Esophagus muscularis mucosa (tissue), 4 donors: ENCODE measurements at regions not wholly inside any gene's neighbourhood (a gene's known extent, or its start where the extent isn't known, plus 50 kb on each side); places are given as distances from the start of the nearest gene placed in this dataset.

Experiments used
- DNase-seq: peaks from one replicate; pipeline ENCODE4 v3.0.0-alpha.2; 2017; ENCODE audit errors: extremely low spot score
- H3K27ac ChIP-seq, 4 donors: fragments of 200-600 bp; sonication (generic); replicated peaks in 1 of 4; 1 replicate in 3 of 4; 2 replicates in 1 of 4; pipeline ENCODE4 v1.5.1; 2016 to 2019; ENCODE audit warnings: mild to moderate bottlenecking in 1 of 4
- H3K27me3 ChIP-seq, 4 donors: fragments of 200-600 bp; sonication (generic); one replicate each; pipeline versions ENCODE4 v1.5.1 to v1.6.0; 2016 to 2019
- H3K36me3 ChIP-seq, 4 donors: fragments of 200-600 bp; sonication (generic); one replicate each; pipeline ENCODE4 v1.5.1; 2016 to 2019
- H3K4me1 ChIP-seq, 4 donors: fragments of 200-600 bp; sonication (generic); one replicate each; pipeline ENCODE4 v1.5.1; 2016 to 2019
- H3K4me3 ChIP-seq, 4 donors: fragments of 200-600 bp; sonication (generic); 1 replicate in 2 of 4; 2 replicates in 2 of 4; pipeline ENCODE4 v1.5.1; 2016 to 2019; ENCODE audit warnings: mild to moderate bottlenecking in 4 of 4, moderate library complexity in 1 of 4
- H3K9me3 ChIP-seq, 4 donors: fragments of 200-600 bp; sonication (generic); 1 replicate in 3 of 4; 2 replicates in 1 of 4; pipeline ENCODE4 v1.5.1; 2016 to 2019
- EP300 ChIP-seq: sonication (generic); formaldehyde crosslinking; IDR thresholded peaks from one replicate; pipeline ENCODE4 v1.6.1; 2017; ENCODE audit warnings: antibody characterized with exemption
- POLR2A ChIP-seq: fragments of 450-650 bp; IDR thresholded peaks from one replicate; pipeline ENCODE4 v1.6.1; 2017; ENCODE audit warnings: antibody characterized with exemption, moderate library complexity, mild to moderate bottlenecking, low read depth
- POLR2AphosphoS5 ChIP-seq, 2 donors: sonication (generic); formaldehyde crosslinking; IDR thresholded peaks; one replicate each; pipeline ENCODE4 v1.6.1; 2017; ENCODE audit warnings: antibody characterized with exemption in 2 of 2
- WGBS: methylation state at CpG from one replicate; pipeline ENCODE4 v1.1.5; 2018; 5-methylcytosine and 5-hydroxymethylcytosine counted together
- intact Hi-C: fragments of 100-400 bp; cut with DNase I; formaldehyde crosslinking; loops from one replicate; pipeline ENCODE4 v1.15.1; 2023
- TF ChIP-seq, protein P1 (sequence below), 3 experiments: fragments of 200-600 bp in 2 of 3; fragments of 450-650 bp in 1 of 3; sonication (generic) in 2 of 3; IDR thresholded peaks; one replicate each; pipeline ENCODE4 v1.5.1; 2017 to 2019; ENCODE audit warnings: antibody characterized with exemption in 3 of 3, mild to moderate bottlenecking in 2 of 3, moderate library complexity in 1 of 3

DNA sequence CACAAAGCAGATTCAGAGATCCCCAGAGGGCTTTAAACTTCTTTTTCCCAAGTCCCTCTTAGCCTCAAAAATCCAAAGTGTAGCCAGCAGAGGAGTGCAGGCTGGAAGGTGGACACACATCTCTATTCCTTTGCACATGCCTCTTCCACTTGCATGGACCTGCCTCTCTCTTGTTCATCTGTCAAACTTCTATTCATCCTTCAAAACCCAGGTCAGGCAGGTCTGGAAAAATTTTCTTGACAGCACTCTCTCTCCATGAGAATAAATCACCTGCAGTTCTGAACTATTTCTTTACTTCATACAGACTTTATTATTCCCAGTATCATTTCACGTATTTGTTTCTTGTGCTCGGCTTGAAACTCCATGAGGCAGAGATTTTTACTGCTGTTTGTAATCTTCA, 127.5 kb downstream of the SS18 start:
- H3K27me3 ChIP-seq, result no peaks in the 10 kb centered on the region
- H3K4me3 ChIP-seq, result no peak overlapping the region
- H3K36me3 ChIP-seq, result no peaks in the 10 kb centered on the region
- H3K9me3 ChIP-seq, result no peaks in the 10 kb centered on the region
- no peak for DNase-seq
- 84% methylated on average over 2 of the region's 2 CpGs for WGBS
- H3K4me1 ChIP-seq, result no peaks in the 10 kb centered on the region
- intact Hi-C loops, result no loop called here
- no peak overlapping the region for H3K27ac ChIP-seq
- TF ChIP-seq POLR2A (no peak), EP300 (no peak), POLR2AphosphoS5 (IDR thresholded peaks at IDR 0.05) (no peak)
- TF ChIP-seq, protein P1, sequence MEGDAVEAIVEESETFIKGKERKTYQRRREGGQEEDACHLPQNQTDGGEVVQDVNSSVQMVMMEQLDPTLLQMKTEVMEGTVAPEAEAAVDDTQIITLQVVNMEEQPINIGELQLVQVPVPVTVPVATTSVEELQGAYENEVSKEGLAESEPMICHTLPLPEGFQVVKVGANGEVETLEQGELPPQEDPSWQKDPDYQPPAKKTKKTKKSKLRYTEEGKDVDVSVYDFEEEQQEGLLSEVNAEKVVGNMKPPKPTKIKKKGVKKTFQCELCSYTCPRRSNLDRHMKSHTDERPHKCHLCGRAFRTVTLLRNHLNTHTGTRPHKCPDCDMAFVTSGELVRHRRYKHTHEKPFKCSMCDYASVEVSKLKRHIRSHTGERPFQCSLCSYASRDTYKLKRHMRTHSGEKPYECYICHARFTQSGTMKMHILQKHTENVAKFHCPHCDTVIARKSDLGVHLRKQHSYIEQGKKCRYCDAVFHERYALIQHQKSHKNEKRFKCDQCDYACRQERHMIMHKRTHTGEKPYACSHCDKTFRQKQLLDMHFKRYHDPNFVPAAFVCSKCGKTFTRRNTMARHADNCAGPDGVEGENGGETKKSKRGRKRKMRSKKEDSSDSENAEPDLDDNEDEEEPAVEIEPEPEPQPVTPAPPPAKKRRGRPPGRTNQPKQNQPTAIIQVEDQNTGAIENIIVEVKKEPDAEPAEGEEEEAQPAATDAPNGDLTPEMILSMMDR (IDR thresholded peaks at IDR 0.05), result no peak

DNA sequence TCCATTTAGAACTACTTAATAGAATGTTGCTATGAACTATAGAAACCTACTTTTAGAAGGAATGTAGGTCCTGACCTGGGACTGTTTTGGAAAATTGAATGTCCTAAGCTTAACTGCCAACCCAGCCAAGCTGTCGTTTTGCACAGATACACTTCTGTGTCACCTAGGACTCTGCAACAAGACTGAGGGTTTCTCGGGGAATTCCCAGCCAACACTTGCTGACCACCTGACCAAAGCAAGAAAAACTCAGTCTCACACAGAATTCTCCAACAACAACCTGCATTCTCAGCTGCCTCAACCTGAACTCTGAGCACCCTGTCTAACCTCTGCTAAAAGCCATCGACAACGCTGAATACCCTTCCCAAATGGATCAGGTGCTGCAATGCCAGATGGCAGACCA, 128.2 kb downstream of the SS18 start:
- Histone ChIP-seq H3K9me3 (no peaks in the 10 kb centered on the region), H3K4me3 (no peak overlapping the region), H3K27me3 (no peaks in the 10 kb centered on the region), H3K4me1 (no peaks in the 10 kb centered on the region), H3K36me3 (no peaks in the 10 kb centered on the region), H3K27ac (no peak overlapping the region)
- WGBS, result 83% methylated on average over 4 of the region's 4 CpGs
- intact Hi-C loops, result no loop called here
- no peak for DNase-seq
- TF ChIP-seq POLR2A (no peak), EP300 (no peak), POLR2AphosphoS5 (IDR thresholded peaks at IDR 0.05) (no peak)
- TF ChIP-seq, protein P1 (IDR thresholded peaks at IDR 0.05), result no peak

DNA sequence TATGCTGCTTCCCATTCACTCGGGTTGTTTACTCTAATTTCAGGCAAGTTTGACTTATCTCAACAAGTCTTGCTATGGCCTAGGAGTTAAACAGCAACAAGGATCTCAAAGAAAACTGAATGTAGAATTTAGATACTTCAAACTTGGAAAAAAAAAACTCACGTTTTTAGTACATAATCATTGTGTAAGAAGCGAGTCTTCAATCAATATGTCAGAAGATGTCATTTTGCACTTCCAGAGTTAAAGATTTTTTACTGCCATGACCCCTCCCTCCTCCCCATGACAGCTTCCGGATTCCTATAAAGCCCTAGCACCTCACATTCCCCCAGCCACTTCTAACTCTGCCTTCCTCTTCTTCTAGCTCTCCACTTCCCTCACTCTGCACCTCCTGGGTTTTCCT, 133.4 kb downstream of the SS18 start:
- intact Hi-C loops, result no loop called here

DNA sequence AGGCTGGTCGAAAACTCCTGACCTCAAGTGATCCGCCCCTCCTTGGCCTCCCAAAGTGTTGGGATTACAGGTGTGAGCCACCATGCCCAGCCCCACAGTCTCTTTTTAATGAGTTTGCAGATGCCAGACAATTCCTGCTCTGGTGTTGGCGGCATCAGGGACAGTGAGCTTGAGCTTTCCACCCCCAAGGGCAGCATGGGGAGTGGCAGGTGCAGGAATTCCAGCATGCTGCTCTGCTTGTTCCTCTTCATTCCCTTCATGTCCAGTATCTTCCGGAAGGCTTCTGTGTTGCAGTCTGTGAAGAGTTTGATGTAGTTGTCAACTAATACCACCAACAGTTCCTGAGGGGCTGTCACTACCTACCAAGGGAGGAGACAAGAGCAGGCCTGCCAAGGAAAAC, 137.3 kb downstream of the SS18 start:
- WGBS, result 98% methylated on average over 4 of the region's 4 CpGs
- no peak overlapping the region for H3K4me3 ChIP-seq
- no peaks in the 10 kb centered on the region for H3K27me3 ChIP-seq
- DNase-seq, result no peak
- H3K4me1 ChIP-seq, result no peaks in the 10 kb centered on the region
- TF ChIP-seq EP300 (no peak), POLR2AphosphoS5 (IDR thresholded peaks at IDR 0.05) (no peak)
- H3K27ac ChIP-seq, result no peak overlapping the region
- H3K9me3 ChIP-seq, result no peaks in the 10 kb centered on the region
- intact Hi-C loops, result no loop called here
- H3K36me3 ChIP-seq, result no peaks in the 10 kb centered on the region

More for the DNA sequence above, 133.4 kb downstream of the SS18 start:
- Histone ChIP-seq H3K36me3 (no peaks in the 10 kb centered on the region), H3K4me1 (no peaks in the 10 kb centered on the region), H3K27me3 (no peaks in the 10 kb centered on the region), H3K9me3 (no peaks in the 10 kb centered on the region), H3K27ac (no peak overlapping the region), H3K4me3 (no peak overlapping the region)
- TF ChIP-seq, protein P1 (IDR thresholded peaks at IDR 0.05), result no peak
- TF ChIP-seq POLR2AphosphoS5 (IDR thresholded peaks at IDR 0.05), result no peak
- no peak for TF ChIP-seq EP300
- TF ChIP-seq POLR2A, result no peak
- 65% methylated on average over 4 of the region's 4 CpGs for WGBS
- DNase-seq, result no peak

DNA sequence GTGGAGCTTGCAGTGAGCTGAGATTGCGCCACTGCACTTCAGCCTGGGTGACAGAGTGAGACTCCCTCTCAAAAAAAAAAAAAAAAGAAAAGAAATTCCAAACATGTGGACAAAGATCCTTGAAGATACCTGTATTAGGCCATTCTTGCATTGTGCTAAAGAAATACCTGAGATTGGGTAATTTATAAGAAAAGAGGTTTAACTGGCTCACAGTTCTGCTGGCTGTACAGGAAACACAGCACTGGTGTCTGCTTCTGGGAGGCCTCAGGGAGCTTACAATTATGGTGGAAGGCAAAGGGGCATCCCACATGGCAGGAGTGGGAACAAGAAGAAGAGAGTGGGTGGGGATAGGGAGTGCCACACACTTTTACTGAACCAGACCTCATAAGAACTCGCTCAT, 140.1 kb downstream of the SS18 start:
- Histone ChIP-seq H3K4me1 (no peaks in the 10 kb centered on the region), H3K27me3 (no peaks in the 10 kb centered on the region), H3K36me3 (no peaks in the 10 kb centered on the region), H3K9me3 (no peaks in the 10 kb centered on the region), H3K27ac (no peak overlapping the region), H3K4me3 (no peak overlapping the region)
- no peak for DNase-seq
- intact Hi-C loops, result no loop called here
- WGBS, result 82% methylated on average over 2 of the region's 2 CpGs
- TF ChIP-seq EP300 (no peak), POLR2A (no peak), POLR2AphosphoS5 (IDR thresholded peaks at IDR 0.05) (no peak)
- TF ChIP-seq, protein P1 (IDR thresholded peaks at IDR 0.05), result no peak
